ENCODE measurements at regions not wholly inside any gene's neighbourhood (a gene's known extent, or its start where the extent isn't known, plus 50 kb on each side); places are given as distances from the start of the nearest gene placed in this dataset.

DNA sequence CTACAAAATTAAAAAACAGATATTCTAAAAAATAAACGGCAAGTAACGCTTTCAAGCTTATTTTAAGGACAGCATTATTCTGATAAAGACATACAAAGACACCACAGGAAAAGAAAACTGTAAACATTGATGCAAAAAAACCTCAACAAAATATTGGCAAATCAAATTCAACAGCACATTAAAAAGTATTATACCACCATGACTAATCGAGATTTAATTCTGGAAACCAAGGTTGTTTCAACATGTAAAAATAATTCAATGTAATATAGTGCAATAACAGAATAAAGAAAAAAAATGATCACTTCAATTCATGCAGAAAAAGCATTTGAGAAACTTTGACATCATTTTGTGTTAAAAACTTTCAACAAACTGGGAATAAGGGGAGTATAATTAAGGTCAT is 1323.2 kb downstream of the FSCB start:
- TF ChIP-seq, protein P1, sequence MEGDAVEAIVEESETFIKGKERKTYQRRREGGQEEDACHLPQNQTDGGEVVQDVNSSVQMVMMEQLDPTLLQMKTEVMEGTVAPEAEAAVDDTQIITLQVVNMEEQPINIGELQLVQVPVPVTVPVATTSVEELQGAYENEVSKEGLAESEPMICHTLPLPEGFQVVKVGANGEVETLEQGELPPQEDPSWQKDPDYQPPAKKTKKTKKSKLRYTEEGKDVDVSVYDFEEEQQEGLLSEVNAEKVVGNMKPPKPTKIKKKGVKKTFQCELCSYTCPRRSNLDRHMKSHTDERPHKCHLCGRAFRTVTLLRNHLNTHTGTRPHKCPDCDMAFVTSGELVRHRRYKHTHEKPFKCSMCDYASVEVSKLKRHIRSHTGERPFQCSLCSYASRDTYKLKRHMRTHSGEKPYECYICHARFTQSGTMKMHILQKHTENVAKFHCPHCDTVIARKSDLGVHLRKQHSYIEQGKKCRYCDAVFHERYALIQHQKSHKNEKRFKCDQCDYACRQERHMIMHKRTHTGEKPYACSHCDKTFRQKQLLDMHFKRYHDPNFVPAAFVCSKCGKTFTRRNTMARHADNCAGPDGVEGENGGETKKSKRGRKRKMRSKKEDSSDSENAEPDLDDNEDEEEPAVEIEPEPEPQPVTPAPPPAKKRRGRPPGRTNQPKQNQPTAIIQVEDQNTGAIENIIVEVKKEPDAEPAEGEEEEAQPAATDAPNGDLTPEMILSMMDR (IDR thresholded peaks at IDR 0.05) = no peak
- no peak for TF ChIP-seq POLR2A (IDR thresholded peaks at IDR 0.05)
